GM12865 (cell line): ENCODE measurements at regions not wholly inside any gene's neighbourhood (a gene's known extent, or its start where the extent isn't known, plus 50 kb on each side); places are given as distances from the start of the nearest gene placed in this dataset.
"Not testable (repeated sequence)": the region's sequence is repeated elsewhere in the genome, so short reads cannot be mapped to it uniquely, and the experiment has no call there.

Experiments
- DNase-seq: peaks from one replicate; pipeline ENCODE4 v3.0.0; 2010; ENCODE audit warnings: low read depth
- H3K4me3 ChIP-seq: 2 replicates; pipeline ENCODE4 v1.5.1; 2011; ENCODE audit warnings: mild to moderate bottlenecking, low read depth, low read length, control low read depth
- TF ChIP-seq, protein P1 (sequence below): IDR thresholded peaks from 2 replicates; pipeline ENCODE4 v1.5.1; 2011; ENCODE audit warnings: low read length, control low read depth, low read depth, inconsistent platforms; ENCODE audit not compliant: insufficient read depth; ENCODE audit errors: missing control alignments

DNA sequence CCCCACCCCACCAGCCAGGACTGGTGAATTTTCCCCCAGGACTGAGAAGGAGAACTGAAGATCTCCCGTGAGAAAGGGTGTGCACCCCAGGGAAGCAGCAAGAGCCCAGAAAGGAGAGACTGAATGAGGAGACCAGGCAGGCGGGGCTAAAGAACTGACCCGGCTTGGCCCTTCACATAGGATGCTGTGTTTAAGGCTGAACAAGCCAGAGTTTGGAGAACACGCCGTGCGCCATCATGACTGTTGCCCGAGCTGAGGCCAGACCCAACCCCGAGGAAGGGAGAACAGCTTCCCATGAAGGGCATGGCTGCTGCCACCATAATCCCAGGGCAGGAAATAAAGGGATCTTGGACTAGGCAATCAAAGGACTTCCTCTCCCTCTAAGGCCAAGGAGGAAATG, 104.7 kb upstream of the SRSF6 start:
- no peak for DNase-seq
- no peak overlapping the region for H3K4me3 ChIP-seq
- TF ChIP-seq, protein P1, sequence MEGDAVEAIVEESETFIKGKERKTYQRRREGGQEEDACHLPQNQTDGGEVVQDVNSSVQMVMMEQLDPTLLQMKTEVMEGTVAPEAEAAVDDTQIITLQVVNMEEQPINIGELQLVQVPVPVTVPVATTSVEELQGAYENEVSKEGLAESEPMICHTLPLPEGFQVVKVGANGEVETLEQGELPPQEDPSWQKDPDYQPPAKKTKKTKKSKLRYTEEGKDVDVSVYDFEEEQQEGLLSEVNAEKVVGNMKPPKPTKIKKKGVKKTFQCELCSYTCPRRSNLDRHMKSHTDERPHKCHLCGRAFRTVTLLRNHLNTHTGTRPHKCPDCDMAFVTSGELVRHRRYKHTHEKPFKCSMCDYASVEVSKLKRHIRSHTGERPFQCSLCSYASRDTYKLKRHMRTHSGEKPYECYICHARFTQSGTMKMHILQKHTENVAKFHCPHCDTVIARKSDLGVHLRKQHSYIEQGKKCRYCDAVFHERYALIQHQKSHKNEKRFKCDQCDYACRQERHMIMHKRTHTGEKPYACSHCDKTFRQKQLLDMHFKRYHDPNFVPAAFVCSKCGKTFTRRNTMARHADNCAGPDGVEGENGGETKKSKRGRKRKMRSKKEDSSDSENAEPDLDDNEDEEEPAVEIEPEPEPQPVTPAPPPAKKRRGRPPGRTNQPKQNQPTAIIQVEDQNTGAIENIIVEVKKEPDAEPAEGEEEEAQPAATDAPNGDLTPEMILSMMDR = no peak

DNA sequence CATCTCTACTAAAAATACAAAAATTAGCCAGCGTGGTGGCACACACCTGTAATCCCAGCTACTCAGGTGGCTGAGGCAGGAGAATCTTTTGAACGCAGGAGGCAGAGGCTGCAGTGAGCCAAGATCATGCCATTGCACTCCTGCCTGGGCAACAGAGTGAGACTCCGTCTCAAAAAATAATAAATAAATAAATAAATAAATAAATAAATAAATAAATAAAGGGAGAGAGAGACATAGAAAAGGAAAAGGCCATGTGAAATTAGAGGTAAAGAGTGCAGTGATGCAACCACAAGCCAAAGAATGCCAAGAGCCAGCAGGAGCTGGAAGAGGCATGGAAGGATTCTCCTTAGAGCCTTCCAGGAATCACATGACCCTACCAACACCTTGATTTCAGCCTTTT, 107.0 kb upstream of the SRSF6 start:
- not testable (repeated sequence) for DNase-seq, H3K4me3 ChIP-seq

DNA sequence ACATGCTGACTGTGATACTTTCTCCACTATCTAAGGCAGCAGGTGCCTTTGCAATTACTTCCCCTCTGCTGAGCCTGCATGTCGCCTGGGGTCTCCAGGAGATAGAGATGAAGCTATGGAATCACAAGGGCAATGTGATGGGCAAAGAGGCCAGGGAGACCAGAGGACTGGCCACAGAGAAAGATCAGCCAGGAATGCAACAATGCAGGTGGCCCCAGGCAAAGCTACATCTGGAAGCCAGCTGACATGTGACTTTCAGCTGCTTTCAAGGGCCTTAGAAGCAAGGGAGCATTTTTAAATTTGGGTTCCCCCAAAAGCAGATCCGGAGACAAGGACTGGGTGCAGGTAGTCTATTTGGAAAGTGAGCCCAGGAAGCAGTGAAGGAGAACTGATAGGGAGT, 107.9 kb upstream of the SRSF6 start:
- TF ChIP-seq, protein P1 = no peak

DNA sequence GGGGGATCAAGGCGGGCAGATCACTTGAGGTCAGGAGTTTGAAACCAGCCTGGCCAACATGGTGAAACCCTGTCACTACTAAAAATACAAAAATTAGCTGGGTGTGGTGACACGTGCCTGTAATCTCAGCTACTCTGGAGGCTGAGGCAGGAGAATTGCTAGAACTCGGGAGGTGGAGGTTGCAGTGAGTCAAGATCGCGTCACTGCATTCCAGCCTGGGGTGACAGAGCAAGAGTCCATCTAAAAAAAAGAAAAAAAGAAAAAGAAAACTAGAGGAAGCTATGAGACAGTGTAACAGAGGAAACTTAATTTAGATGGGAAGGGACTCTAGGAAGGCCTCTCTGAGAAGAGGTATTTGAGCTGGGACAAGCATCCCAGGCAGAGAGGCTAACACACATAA, 109.9 kb upstream of the SRSF6 start:
- H3K4me3 ChIP-seq, DNase-seq: not testable (repeated sequence)

More for the DNA sequence above, 107.9 kb upstream of the SRSF6 start:
- no peak for DNase-seq
- H3K4me3 ChIP-seq = no peak overlapping the region

DNA sequence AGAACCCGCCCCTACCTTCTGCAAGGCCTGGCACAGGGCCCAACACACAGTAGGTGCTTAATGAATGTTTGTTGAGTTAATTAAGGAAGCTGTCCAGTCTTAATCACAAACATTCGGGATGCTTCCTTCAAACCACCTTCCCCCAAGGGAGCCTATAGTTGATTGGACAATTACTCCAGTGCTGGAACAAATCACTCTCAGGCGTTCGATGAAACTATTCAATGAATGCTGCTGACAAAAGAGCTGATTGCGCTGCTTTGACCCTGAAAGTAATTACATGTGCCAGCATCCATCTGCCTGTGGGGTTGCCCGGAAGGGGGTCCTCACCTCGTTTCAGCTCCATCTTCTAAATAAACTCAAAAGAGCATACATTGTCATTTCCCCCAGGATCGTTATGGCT, 112.0 kb upstream of the SRSF6 start:
- no peak for DNase-seq
- TF ChIP-seq, protein P1 = no peak
- H3K4me3 ChIP-seq = no peak overlapping the region

DNA sequence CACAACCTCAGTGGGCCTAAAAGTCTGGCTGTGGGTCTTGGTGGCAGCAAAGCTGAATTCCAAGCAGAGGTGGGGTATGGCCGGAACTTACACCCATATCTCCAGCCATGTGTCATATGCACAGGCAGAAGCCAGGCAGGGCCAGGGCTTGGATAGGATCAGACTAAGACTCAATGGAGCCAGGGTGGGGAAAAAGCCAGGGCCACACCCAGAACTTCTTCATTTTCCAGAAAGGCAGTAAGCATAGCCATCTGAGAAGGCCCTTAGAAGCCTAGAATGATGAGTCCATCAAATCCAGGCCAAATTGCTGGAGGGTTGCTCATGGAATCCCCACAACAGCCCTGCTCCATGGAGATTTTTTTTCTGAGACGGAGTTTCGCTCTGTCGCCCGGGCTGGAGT, 116.2 kb upstream of the SRSF6 start:
- TF ChIP-seq, protein P1 = no peak
- H3K4me3 ChIP-seq = no peak overlapping the region
- no peak for DNase-seq

DNA sequence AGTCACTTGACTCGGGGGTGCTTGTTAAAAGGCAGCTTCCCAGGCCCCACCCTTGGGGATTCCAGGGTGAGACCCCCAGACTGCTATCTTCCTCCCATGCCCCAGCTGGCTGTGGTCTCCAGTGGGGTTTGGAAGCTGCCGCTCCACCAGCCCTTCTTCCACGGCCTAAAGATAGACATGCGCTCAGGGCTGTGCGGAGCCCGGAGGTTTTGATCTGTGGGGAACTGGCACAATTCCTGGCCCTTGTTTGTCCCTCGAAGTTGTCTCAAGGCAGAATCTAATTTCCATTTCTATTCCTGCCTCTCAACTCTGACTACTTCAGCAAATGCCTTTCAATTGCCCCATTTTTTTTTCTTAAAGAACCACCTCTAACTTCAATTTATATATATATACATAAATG, 120.7 kb upstream of the SRSF6 start:
- TF ChIP-seq, protein P1 = no peak
- no peak for DNase-seq
- H3K4me3 ChIP-seq = no peak overlapping the region

DNA sequence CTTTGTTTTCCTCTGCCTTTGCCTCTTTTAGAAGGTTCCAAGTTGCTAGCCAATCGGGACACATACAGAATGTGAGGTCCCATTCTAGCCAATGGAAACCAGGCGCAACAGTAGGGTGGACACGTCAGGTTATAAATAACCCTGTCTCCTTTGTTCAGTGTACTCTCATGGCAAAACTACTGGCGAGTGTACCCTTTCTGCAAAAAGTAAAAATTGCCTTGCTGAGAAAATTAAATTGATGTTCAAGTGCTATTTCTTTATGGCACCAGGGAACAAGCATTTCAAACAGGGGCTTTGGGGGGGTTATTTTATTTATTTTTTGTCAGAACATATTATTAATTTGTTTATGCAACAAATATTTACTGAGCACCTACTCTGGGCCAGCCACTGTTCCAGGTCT, 123.6 kb upstream of the SRSF6 start:
- no peak for DNase-seq
- TF ChIP-seq, protein P1 = no peak
- no peak overlapping the region for H3K4me3 ChIP-seq
